ENCODE measurements at regions not wholly inside any gene's neighbourhood (a gene's known extent, or its start where the extent isn't known, plus 50 kb on each side); places are given as distances from the start of the nearest gene placed in this dataset.

- no peak for DNase-seq (ENCODE audit: low spot score)
These were observed 75.7 kb upstream of the MAGI3 start for GRCh38 chr1:113314600-113314999.

GRCh38 chr1:113320272-113320671 is 70.0 kb upstream of the MAGI3 start:
- no peak for TF ChIP-seq CTCF (IDR thresholded peaks at IDR 0.05; ENCODE audit: extremely low read depth, insufficient read depth, missing control alignments)
- in situ Hi-C loops (cut with MboI; ENCODE audit: low pct_unique_long_range_greater_than_20kb, low sequenced_read_pairs, unreplicated experiment), result no loop called here
- DNase-seq (ENCODE audit: low spot score), result no peak

More at GRCh38 chr1:113314600-113314999, 75.7 kb upstream of the MAGI3 start:
- in situ Hi-C loops (cut with MboI; ENCODE audit: low pct_unique_long_range_greater_than_20kb, low sequenced_read_pairs, unreplicated experiment), result no loop called here
- no peak for TF ChIP-seq CTCF (IDR thresholded peaks at IDR 0.05; ENCODE audit: extremely low read depth, insufficient read depth, missing control alignments)

- no peak for TF ChIP-seq CTCF (IDR thresholded peaks at IDR 0.05; ENCODE audit: extremely low read depth, insufficient read depth, missing control alignments)
- in situ Hi-C loops (cut with MboI; ENCODE audit: low pct_unique_long_range_greater_than_20kb, low sequenced_read_pairs, unreplicated experiment), result no loop called here
- DNase-seq (ENCODE audit: low spot score), result no peak
These were observed 69.2 kb upstream of the MAGI3 start for GRCh38 chr1:113320972-113321680.

- DNase-seq (ENCODE audit: low spot score), result no peak
- in situ Hi-C loops (cut with MboI; ENCODE audit: low pct_unique_long_range_greater_than_20kb, low sequenced_read_pairs, unreplicated experiment), result no loop called here
- no peak for TF ChIP-seq CTCF (IDR thresholded peaks at IDR 0.05; ENCODE audit: extremely low read depth, insufficient read depth, missing control alignments)
These were observed 68.4 kb upstream of the MAGI3 start for GRCh38 chr1:113321771-113322387.

- DNase-seq (ENCODE audit: low spot score), result no peak
- TF ChIP-seq CTCF (IDR thresholded peaks at IDR 0.05; ENCODE audit: extremely low read depth, insufficient read depth, missing control alignments), result no peak
- in situ Hi-C loops (cut with MboI; ENCODE audit: low pct_unique_long_range_greater_than_20kb, low sequenced_read_pairs, unreplicated experiment), result no loop called here
These were observed 67.9 kb upstream of the MAGI3 start for GRCh38 chr1:113322439-113322838.

- in situ Hi-C loops (cut with MboI; ENCODE audit: low pct_unique_long_range_greater_than_20kb, low sequenced_read_pairs, unreplicated experiment), result no loop called here
- TF ChIP-seq CTCF (IDR thresholded peaks at IDR 0.05; ENCODE audit: extremely low read depth, insufficient read depth, missing control alignments), result no peak
- DNase-seq (ENCODE audit: low spot score), result no peak
These were observed 65.3 kb upstream of the MAGI3 start for GRCh38 chr1:113325022-113325421.

Measured in GM13977 (cell line).